GM12873 (cell line): ENCODE measurements at regions not wholly inside any gene's neighbourhood (a gene's known extent, or its start where the extent isn't known, plus 50 kb on each side); places are given as distances from the start of the nearest gene placed in this dataset.

Experiments
- CTCF ChIP-seq: IDR thresholded peaks from 2 replicates; pipeline ENCODE4 v1.5.1; 2012; ENCODE audit warnings: low read depth, mild to moderate bottlenecking, moderate library complexity, low read length, control low read depth; ENCODE audit not compliant: insufficient read depth; ENCODE audit errors: missing control alignments

GRCh38 chr16:64470916-64471315 lies 650.9 kb downstream of the CDH11 start:
- TF ChIP-seq CTCF: no peak

DNA sequence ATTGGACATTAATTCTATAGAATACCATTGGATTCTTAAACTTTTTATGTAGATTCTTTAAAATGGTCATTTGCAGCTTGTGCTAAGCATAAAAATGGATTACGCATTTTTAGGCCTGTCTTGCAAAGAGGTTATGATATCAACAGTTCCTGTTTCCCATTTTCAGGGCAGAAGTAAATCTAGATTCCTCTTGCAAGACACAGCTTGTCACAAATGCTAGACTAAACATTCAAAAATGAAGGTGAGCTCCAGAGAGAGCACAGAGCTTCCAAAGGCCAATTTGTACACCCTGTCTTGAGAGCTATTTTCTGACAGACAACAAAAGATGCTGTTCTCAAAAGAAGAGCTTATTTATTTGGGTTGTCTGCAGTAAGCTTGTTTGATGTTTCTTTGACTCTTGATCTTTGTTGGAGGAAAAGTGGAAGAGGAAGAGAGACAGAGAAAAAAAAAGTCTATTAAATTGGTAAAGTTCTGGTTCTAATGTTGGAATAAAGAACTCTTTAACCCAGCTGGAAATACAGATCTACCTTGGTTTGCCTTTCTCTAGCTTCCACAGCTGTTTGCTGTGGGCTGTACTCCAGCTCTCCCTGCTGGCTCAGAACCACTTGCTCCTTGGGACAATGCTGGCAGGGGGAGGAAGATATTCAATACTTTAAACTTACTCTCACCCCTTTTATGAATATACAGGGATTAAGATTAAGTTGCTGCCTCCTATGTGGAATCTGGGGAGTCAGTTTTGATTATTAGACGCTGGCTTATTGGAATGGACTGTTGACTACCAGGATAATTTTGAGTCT lies 651.8 kb downstream of the CDH11 start:
- no peak for TF ChIP-seq CTCF

DNA sequence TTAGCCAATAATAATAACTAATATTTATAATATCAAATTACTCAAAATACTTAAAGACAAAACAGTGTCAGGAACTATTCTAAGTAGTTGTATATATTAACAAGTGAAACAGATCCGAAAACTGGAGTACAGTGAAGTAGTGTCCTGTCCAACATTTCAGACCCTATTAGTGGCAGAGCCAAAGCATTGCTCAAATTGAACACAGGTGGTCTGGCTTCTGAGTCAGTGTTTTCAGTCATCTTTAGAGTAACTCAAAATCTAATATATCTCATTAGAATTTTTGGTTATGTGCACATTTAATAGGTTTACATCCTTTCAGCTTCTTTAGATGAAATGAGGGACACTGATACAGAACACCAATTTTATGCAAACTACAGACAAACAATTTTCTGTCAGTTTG lies 652.5 kb downstream of the CDH11 start:
- TF ChIP-seq CTCF: no peak

DNA sequence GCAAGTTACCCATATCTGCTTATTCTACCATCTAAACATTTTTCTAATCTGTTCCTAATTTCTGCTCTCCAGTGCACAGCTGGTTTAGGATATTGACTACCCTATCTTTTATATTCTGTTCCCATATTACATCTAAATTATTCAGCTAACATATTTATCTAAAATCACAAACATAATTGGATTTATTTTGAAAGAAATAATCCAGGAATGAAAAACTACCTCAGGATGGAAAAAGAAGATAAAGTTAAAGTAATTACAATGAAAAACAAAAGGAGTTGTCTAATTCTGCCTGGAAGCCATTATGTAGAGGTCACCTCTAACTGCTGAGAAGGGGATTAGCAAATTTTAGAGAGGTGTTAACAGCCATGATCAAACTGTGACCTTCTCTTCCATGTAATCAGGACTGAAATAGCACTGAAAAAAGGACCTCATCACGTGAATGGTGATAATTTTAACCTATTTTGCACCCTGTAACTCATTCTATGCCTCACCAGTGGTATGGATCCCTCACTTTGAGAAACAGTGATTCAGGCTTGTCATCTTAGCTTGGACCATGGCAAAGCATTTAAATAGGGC lies 653.3 kb downstream of the CDH11 start:
- no peak for TF ChIP-seq CTCF

DNA sequence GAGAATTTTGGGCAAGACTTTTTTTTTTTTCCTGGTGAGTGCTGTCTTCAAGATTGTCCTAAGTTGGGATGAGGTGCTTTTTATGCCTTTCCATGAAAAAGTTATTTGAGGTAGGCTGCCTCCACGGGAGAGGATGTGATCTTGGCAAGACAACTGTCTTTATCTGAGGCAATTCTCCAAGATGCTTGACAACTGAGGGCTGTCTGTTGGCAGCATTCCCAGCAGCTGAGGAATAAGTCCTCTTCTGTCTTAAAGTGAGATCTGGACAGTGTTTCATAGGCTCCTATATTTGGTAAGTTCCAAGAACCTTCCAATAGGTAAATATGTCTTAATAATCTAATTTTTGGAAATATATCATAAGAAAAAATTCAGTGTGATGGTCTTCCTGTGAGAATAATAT lies 662.0 kb downstream of the CDH11 start:
- TF ChIP-seq CTCF: no peak

DNA sequence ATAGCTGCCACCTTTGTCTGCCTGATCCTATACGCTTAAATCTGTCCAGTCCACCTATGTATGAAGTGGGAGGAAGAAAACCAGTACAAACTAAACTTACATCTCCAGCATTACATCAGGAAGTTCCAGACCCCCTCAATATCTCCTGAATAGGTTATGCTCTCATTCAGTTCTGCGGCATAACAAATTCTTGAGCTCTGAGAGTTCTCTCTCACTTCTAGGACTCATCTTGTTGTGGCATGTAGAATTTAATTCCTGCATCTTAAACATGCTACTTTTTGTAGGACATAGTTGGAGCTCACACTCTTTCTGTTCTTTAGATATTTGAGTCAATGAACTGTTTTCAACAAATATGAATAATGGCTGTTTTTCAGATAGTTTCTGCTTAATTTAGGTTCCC lies 662.5 kb downstream of the CDH11 start:
- TF ChIP-seq CTCF: no peak

- no peak for TF ChIP-seq CTCF
Measured at GRCh38 chr16:64455275-64455674, 666.6 kb downstream of the CDH11 start.
